DOHH2 (cell line): ENCODE measurements at regions not wholly inside any gene's neighbourhood (a gene's known extent, or its start where the extent isn't known, plus 50 kb on each side); places are given as distances from the start of the nearest gene placed in this dataset.

Experiments used
- H3F3A ChIP-seq: fragments of 200-600 bp; sonication (generic), shearing (Covaris generic); 2 replicates; pipeline ENCODE4 v1.6.0; 2016; ENCODE audit warnings: antibody characterized with exemption, mild to moderate bottlenecking; ENCODE audit not compliant: control insufficient read depth, insufficient read depth
- H3K27ac ChIP-seq: fragments of 200-600 bp; sonication (generic); 2 replicates; pipeline ENCODE4 v1.5.1; 2014; ENCODE audit warnings: low read depth, mild to moderate bottlenecking, low read length, moderate library complexity
- H3K27me3 ChIP-seq: fragments of 200-600 bp; sonication (generic); 2 replicates; pipeline ENCODE4 v1.6.1; 2014; ENCODE audit warnings: mild to moderate bottlenecking, low read length, mixed read lengths; ENCODE audit not compliant: control insufficient read depth
- H3K36me3 ChIP-seq: fragments of 200-600 bp; sonication (generic); 2 replicates; pipeline ENCODE4 v1.6.1; 2014; ENCODE audit warnings: mild to moderate bottlenecking, low read length, moderate library complexity, mixed read lengths; ENCODE audit not compliant: control insufficient read depth
- H3K4me1 ChIP-seq: fragments of 200-600 bp; sonication (generic); 2 replicates; pipeline ENCODE4 v1.6.1; 2014; ENCODE audit warnings: mild to moderate bottlenecking, low read length, mixed read lengths; ENCODE audit not compliant: control insufficient read depth
- H3K4me2 ChIP-seq: fragments of 200-600 bp; sonication (generic); 2 replicates; pipeline ENCODE4 v1.6.0; 2014; ENCODE audit warnings: mild to moderate bottlenecking, low read length, moderate library complexity
- H3K4me3 ChIP-seq: fragments of 200-600 bp; sonication (generic); 2 replicates; pipeline ENCODE4 v1.5.1; 2014; ENCODE audit warnings: mild to moderate bottlenecking, low read length, mixed read lengths
- H3K79me2 ChIP-seq: fragments of 200-600 bp; sonication (generic); 2 replicates; pipeline ENCODE4 v1.6.1; 2014; ENCODE audit warnings: mild to moderate bottlenecking, low read length, mixed read lengths; ENCODE audit not compliant: control insufficient read depth
- H3K9me2 ChIP-seq: fragments of 200-600 bp; sonication (generic); replicated peaks from 2 replicates; pipeline ENCODE4 v1.6.1; 2014; ENCODE audit warnings: mild to moderate bottlenecking, low read length, mixed read lengths; ENCODE audit not compliant: control insufficient read depth
- H3K9me3 ChIP-seq: fragments of 200-600 bp; sonication (generic); 2 replicates; pipeline ENCODE4 v1.6.1; 2014; ENCODE audit warnings: antibody characterized with exemption, low read length, mixed read lengths; ENCODE audit not compliant: control insufficient read depth, insufficient read depth
- H4K20me1 ChIP-seq: fragments of 200-600 bp; sonication (generic); 2 replicates; pipeline ENCODE4 v1.6.0; 2014; ENCODE audit warnings: low read depth, mild to moderate bottlenecking, antibody characterized with exemption, low read length, moderate library complexity; ENCODE audit not compliant: control insufficient read depth, insufficient read depth
- CTCF ChIP-seq: fragments of 200-600 bp; sonication (generic); IDR thresholded peaks from one replicate; pipeline ENCODE4 v1.5.1; 2014; ENCODE audit warnings: antibody characterized with exemption, mild to moderate bottlenecking, low read depth, low read length; ENCODE audit not compliant: poor library complexity, severe bottlenecking
- EZH2phosphoT487 ChIP-seq: fragments of 200-600 bp; sonication (generic); IDR thresholded peaks from 2 replicates; pipeline ENCODE4 v1.6.1; 2017; ENCODE audit warnings: borderline replicate concordance, mild to moderate bottlenecking, antibody characterized with exemption, low read length, moderate library complexity, mixed read lengths

DNA sequence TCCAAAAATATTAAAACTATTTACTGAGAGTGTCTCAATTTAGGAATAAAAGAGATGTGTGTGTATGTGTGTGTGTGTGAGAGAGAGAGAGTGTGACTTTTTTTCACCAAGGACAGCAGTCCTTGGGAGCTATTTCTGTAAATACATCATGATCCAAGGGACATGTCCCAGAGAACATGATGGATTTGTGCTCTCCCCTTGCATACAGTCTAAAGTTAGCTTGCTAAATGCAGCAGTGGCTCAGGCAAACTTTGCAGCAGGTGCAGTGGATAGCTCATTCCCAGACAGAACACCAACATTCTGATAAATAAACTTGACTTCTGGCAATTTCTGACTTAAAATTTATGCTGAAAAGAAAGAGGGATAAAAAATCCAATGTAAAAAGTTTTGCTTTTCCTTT, 55.4 kb upstream of the SGCD start:
- Histone ChIP-seq H3K36me3 (no peaks in the 10 kb centered on the region), H3K27me3 (no peaks in the 10 kb centered on the region), H3K9me3 (no peaks in the 10 kb centered on the region), H4K20me1 (no peaks in the 10 kb centered on the region), H3K4me2 (no peak overlapping the region), H3F3A (no peaks in the 10 kb centered on the region), H3K4me1 (no peaks in the 10 kb centered on the region), H3K9me2 (no peaks in the 10 kb centered on the region), H3K79me2 (no peaks in the 10 kb centered on the region), H3K27ac (no peak overlapping the region), H3K4me3 (no peak overlapping the region)
- TF ChIP-seq CTCF: no peak
- TF ChIP-seq EZH2phosphoT487: no peak

GRCh38 chr5:156272139-156272538, 54.8 kb upstream of the SGCD start:
- no peaks in the 10 kb centered on the region for H4K20me1 ChIP-seq
- no peaks in the 10 kb centered on the region for H3K27me3 ChIP-seq
- no peaks in the 10 kb centered on the region for H3K9me3 ChIP-seq
- H3K9me2 ChIP-seq: no peaks in the 10 kb centered on the region
- H3K4me2 ChIP-seq: no peak overlapping the region
- no peaks in the 10 kb centered on the region for H3K4me1 ChIP-seq
- no peaks in the 10 kb centered on the region for H3K36me3 ChIP-seq
- H3K4me3 ChIP-seq: no peak overlapping the region
- TF ChIP-seq EZH2phosphoT487 (no peak), CTCF (no peak)
- H3K27ac ChIP-seq: no peak overlapping the region
- H3K79me2 ChIP-seq: no peaks in the 10 kb centered on the region
- no peaks in the 10 kb centered on the region for H3F3A ChIP-seq

- no peak overlapping the region for H3K27ac ChIP-seq
- no peaks in the 10 kb centered on the region for H3K9me2 ChIP-seq
- H3K4me1 ChIP-seq: no peaks in the 10 kb centered on the region
- TF ChIP-seq EZH2phosphoT487 (no peak), CTCF (no peak)
- H4K20me1 ChIP-seq: no peaks in the 10 kb centered on the region
- no peak overlapping the region for H3K4me3 ChIP-seq
- H3F3A ChIP-seq: no peaks in the 10 kb centered on the region
- H3K9me3 ChIP-seq: no peaks in the 10 kb centered on the region
- H3K36me3 ChIP-seq: no peaks in the 10 kb centered on the region
- H3K4me2 ChIP-seq: no peak overlapping the region
- no peaks in the 10 kb centered on the region for H3K27me3 ChIP-seq
- no peaks in the 10 kb centered on the region for H3K79me2 ChIP-seq
Observed at GRCh38 chr5:156273325-156273724, 53.6 kb upstream of the SGCD start.

- Histone ChIP-seq H3K79me2 (no peaks in the 10 kb centered on the region), H3K4me3 (no peak overlapping the region), H4K20me1 (no peaks in the 10 kb centered on the region), H3K36me3 (no peaks in the 10 kb centered on the region), H3F3A (no peaks in the 10 kb centered on the region), H3K27me3 (no peaks in the 10 kb centered on the region), H3K27ac (no peak overlapping the region), H3K4me1 (no peaks in the 10 kb centered on the region), H3K4me2 (no peak overlapping the region), H3K9me2 (no peaks in the 10 kb centered on the region), H3K9me3 (no peaks in the 10 kb centered on the region)
- TF ChIP-seq CTCF: no peak
- no peak for TF ChIP-seq EZH2phosphoT487
Observed at GRCh38 chr5:156274453-156274852, 52.5 kb upstream of the SGCD start.
